WERI-Rb-1 (cell line): ENCODE measurements at regions not wholly inside any gene's neighbourhood (a gene's known extent, or its start where the extent isn't known, plus 50 kb on each side); places are given as distances from the start of the nearest gene placed in this dataset.

Experiments used
- DNase-seq: peaks from one replicate; pipeline ENCODE4 v3.0.0-alpha.2; 2020
- H3K27ac ChIP-seq: fragments of 250-450 bp; sonication (Bioruptor Pico); 2 replicates; pipeline ENCODE4 v1.5.1; 2020; ENCODE audit warnings: mild to moderate bottlenecking, moderate library complexity
- H3K27me3 ChIP-seq: fragments of 250-450 bp; sonication (Bioruptor Pico); 2 replicates; pipeline ENCODE4 v1.5.1; 2021; ENCODE audit warnings: mild to moderate bottlenecking, low read depth, moderate library complexity; ENCODE audit not compliant: insufficient read depth, severe bottlenecking
- H3K36me3 ChIP-seq: fragments of 250-450 bp; sonication (Bioruptor Pico); 2 replicates; pipeline ENCODE4 v1.5.1; 2020; ENCODE audit warnings: mild to moderate bottlenecking, moderate library complexity
- H3K4me3 ChIP-seq: 2 replicates; pipeline ENCODE4 v1.5.1; 2011; ENCODE audit warnings: low read depth, mild to moderate bottlenecking, control low read depth, low read length
- H3K9me3 ChIP-seq: fragments of 250-450 bp; sonication (Bioruptor Pico); 2 replicates; pipeline ENCODE4 v1.5.1; 2021; ENCODE audit warnings: mild to moderate bottlenecking, moderate library complexity; ENCODE audit not compliant: severe bottlenecking
- CTCF ChIP-seq: IDR thresholded peaks from 2 replicates; pipeline ENCODE4 v1.5.1; 2011; ENCODE audit warnings: low read depth, mild to moderate bottlenecking, control low read depth, inconsistent platforms, low read length

DNA sequence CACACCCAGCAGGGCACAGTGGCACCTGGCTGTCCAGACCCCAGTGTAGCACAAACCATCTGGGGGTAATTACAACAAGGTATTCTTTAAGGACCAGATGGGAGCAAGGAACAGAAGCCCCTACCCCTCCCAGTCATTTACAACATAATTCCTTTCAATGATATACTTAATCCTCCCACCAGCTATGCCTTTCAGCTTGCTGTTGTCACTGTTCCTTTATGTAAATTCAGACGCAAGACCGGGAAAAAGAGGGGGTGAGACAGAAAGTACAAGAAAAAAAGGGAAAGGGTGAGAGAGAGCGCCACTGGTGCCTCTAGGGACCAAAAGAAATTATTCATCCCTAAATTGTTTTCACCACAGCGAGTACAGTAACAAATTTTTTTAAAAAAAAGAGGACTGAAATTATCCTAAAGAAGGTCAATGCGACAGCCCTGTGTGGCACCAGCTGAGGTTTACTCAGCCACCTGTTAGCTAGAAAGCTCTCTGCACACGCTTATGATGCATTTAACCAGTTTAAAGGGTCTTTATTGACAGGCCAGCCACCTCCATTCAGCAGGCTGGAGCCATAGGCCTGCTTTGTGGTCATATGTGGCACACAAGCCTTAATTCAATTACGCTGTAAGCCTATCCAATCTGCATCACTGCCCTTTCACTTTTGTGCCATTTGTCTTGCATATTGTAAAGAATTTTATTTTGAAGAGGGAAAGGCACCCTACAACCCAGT is 210.2 kb upstream of the ISL1 start:
- Histone ChIP-seq H3K9me3 (no peaks in the 10 kb centered on the region), H3K36me3 (no peaks in the 10 kb centered on the region), H3K27me3 (peaks cover 17% of the 10 kb centered on the region), H3K27ac (no peak overlapping the region), H3K4me3 (no peak overlapping the region)
- no peak for TF ChIP-seq CTCF
- DNase-seq, result no peak

- DNase-seq, result no peak
- Histone ChIP-seq H3K27me3 (peaks cover 56% of the 10 kb centered on the region), H3K36me3 (no peaks in the 10 kb centered on the region), H3K4me3 (no peak overlapping the region), H3K27ac (no peak overlapping the region), H3K9me3 (no peaks in the 10 kb centered on the region)
- no peak for TF ChIP-seq CTCF
Measured at GRCh38 chr5:51181208-51181894, 201.9 kb upstream of the ISL1 start.

GRCh38 chr5:51185850-51186329 is 197.4 kb upstream of the ISL1 start:
- no peak for TF ChIP-seq CTCF
- H3K9me3 ChIP-seq, result no peaks in the 10 kb centered on the region
- DNase-seq, result no peak
- no peak overlapping the region for H3K27ac ChIP-seq
- H3K36me3 ChIP-seq, result no peaks in the 10 kb centered on the region
- peaks cover 42% of the 10 kb centered on the region for H3K27me3 ChIP-seq
- no peak overlapping the region for H3K4me3 ChIP-seq

DNA sequence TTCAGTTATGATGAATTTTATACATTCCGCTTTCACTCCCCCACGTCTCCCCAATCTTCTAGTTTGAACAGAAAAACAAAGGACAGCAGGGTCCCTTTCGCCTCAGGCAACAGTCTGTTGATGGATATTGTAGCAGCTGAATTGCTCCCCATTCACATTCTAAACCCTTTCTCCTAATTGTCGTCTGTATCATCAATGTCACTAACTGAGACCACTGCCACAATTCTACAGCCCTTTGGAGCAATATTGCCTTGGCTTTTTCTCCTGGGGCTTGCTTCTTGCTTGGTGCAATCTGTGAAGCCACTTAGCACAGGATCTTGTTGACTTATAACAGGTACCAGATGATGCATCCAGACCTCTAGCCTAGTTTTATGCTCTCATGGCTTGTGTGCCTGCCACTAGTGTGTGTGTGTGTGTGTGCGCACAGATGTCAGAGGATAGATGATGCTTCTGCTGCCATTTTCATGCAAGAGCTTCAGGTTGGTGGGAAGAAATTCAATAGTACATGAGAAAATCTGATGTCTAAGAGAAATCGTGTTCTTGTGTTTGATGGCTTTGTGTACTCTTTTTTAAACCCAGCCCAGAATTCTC is 195.2 kb upstream of the ISL1 start:
- Histone ChIP-seq H3K27ac (no peak overlapping the region), H3K9me3 (no peaks in the 10 kb centered on the region), H3K27me3 (peaks cover 45% of the 10 kb centered on the region), H3K36me3 (no peaks in the 10 kb centered on the region), H3K4me3 (no peak overlapping the region)
- no peak for TF ChIP-seq CTCF
- DNase-seq, result no peak

GRCh38 chr5:51194671-51195070 is 188.6 kb upstream of the ISL1 start:
- no peak overlapping the region for H3K27ac ChIP-seq
- TF ChIP-seq CTCF, result no peak
- H3K36me3 ChIP-seq, result no peaks in the 10 kb centered on the region
- no peaks in the 10 kb centered on the region for H3K9me3 ChIP-seq
- H3K27me3 ChIP-seq, result peaks cover 33% of the 10 kb centered on the region
- H3K4me3 ChIP-seq, result no peak overlapping the region
- DNase-seq, result no peak
